H1 (cell line): ENCODE measurements at regions not wholly inside any gene's neighbourhood (a gene's known extent, or its start where the extent isn't known, plus 50 kb on each side); places are given as distances from the start of the nearest gene placed in this dataset.

Experiments used
- CTCF ChIA-PET: fragments of 300-600 bp; sonication (Branson Sonifier 250); formaldehyde crosslinking; loops from one replicate; lab custom pipeline; 2021; ENCODE audit not compliant: partially characterized antibody; lab: Charles Lee
- POLR2A ChIA-PET: fragments of 300-600 bp; sonication (Branson Sonifier 250); formaldehyde crosslinking; loops from one replicate; lab custom pipeline; 2021; ENCODE audit warnings: inconsistent platforms; ENCODE audit not compliant: partially characterized antibody; lab: Charles Lee
- DNase-seq, 2 experiments: peaks; one replicate each; pipeline versions ENCODE4 v3.0.0 to v3.0.0-alpha.2; 2010 to 2022; ENCODE audit warnings: low spot score in 2 of 2, low read depth in 1 of 2, mixed read lengths in 1 of 2
- FAIRE-seq: peaks from 2 replicates; lab custom pipeline; 2011; peaks lifted over from hg19 to GRCh38; lab: Jason Lieb, UNC
- H2AFZ ChIP-seq: 2 replicates; pipeline ENCODE4 v1.8.1; 2012; ENCODE audit warnings: low read length, inconsistent platforms
- H2AK5ac ChIP-seq: 2 replicates; pipeline ENCODE4 v1.6.1; 2013; ENCODE audit warnings: low read depth, low read length
- H2BK120ac ChIP-seq: replicated peaks from 2 replicates; pipeline ENCODE3; 2013; ENCODE audit warnings: low read depth, low read length, inconsistent platforms
- H2BK12ac ChIP-seq: 2 replicates; pipeline ENCODE4 v1.6.1; 2013; ENCODE audit warnings: low read depth, low read length
- H2BK15ac ChIP-seq: 2 replicates; pipeline ENCODE4 v1.6.1; 2013; ENCODE audit warnings: low read length
- H2BK20ac ChIP-seq: 2 replicates; pipeline ENCODE4 v1.6.1; 2013; ENCODE audit warnings: low read length
- H2BK5ac ChIP-seq: 2 replicates; pipeline ENCODE4 v1.6.1; 2013; ENCODE audit warnings: low read depth, low read length
- H3K14ac ChIP-seq: 2 replicates; pipeline ENCODE4 v1.6.1; 2013; ENCODE audit warnings: inconsistent platforms; ENCODE audit not compliant: insufficient read length
- H3K18ac ChIP-seq: 2 replicates; pipeline ENCODE4 v1.6.1; 2013; ENCODE audit warnings: low read length; ENCODE audit errors: extremely low read depth
- H3K23ac ChIP-seq: 2 replicates; pipeline ENCODE4 v1.6.1; 2013; ENCODE audit warnings: inconsistent platforms; ENCODE audit not compliant: insufficient read length
- H3K23me2 ChIP-seq: 2 replicates; pipeline ENCODE4 v1.6.1; 2013; ENCODE audit warnings: low read depth, low read length
- H3K27ac ChIP-seq: 2 replicates; pipeline ENCODE4 v1.6.1; 2011; ENCODE audit warnings: low read depth, low read length, inconsistent platforms
- H3K27me3 ChIP-seq, 4 experiments: replicated peaks in 1 of 4; 1 replicate in 1 of 4; 2 replicates in 3 of 4; pipeline versions ENCODE4 v1.6.1 to v1.8.1; 2011 to 2013; ENCODE audit warnings: low read length in 3 of 4, mild to moderate bottlenecking in 3 of 4, inconsistent platforms in 2 of 4, mixed read lengths in 2 of 4, moderate library complexity in 1 of 4; ENCODE audit not compliant: control insufficient read depth in 3 of 4, insufficient read depth in 3 of 4; ENCODE audit errors: extremely low read depth in 1 of 4
- H3K36me3 ChIP-seq, 4 experiments: 2 replicates each; pipeline versions ENCODE4 v1.6.1 to v1.8.1; 2011 to 2013; ENCODE audit warnings: mild to moderate bottlenecking in 4 of 4, low read length in 3 of 4, moderate library complexity in 2 of 4, control low read depth in 1 of 4, inconsistent platforms in 1 of 4; ENCODE audit not compliant: insufficient read depth in 4 of 4, control insufficient read depth in 2 of 4
- H3K4ac ChIP-seq: replicated peaks from 2 replicates; pipeline ENCODE3; 2013; ENCODE audit warnings: low read length, low read depth, mixed read lengths, inconsistent platforms; ENCODE audit not compliant: insufficient read length
- H3K4me1 ChIP-seq, 4 experiments: replicated peaks in 1 of 4; 1 replicate in 1 of 4; 2 replicates in 3 of 4; pipeline versions ENCODE4 v1.6.1 to v1.8.1; 2011 to 2013; ENCODE audit warnings: low read length in 3 of 4, inconsistent platforms in 2 of 4, mixed read lengths in 1 of 4; ENCODE audit not compliant: insufficient read depth in 4 of 4, control insufficient read depth in 3 of 4
- H3K4me2 ChIP-seq, 2 experiments: 2 replicates each; pipeline versions ENCODE4 v1.6.1 to v1.8.1; 2011 to 2013; ENCODE audit warnings: low read depth in 2 of 2, low read length in 2 of 2, control low read depth in 1 of 2, inconsistent platforms in 1 of 2, mild to moderate bottlenecking in 1 of 2; ENCODE audit not compliant: insufficient read depth in 1 of 2
- H3K4me3 ChIP-seq, 4 experiments: fragments of 200-600, 300-600 bp in 1 of 4; sonication (generic), shearing (Covaris generic), sonication (Bioruptor Twin) in 1 of 4; 2 replicates each; pipeline versions ENCODE4 v1.5.1 to v1.8.1; 2011 to 2016; ENCODE audit warnings: low read length in 4 of 4, low read depth in 3 of 4, control low read depth in 2 of 4, inconsistent platforms in 2 of 4, mild to moderate bottlenecking in 2 of 4, mixed read lengths in 1 of 4, moderate library complexity in 1 of 4; ENCODE audit not compliant: insufficient read depth in 2 of 4; ENCODE audit errors: extremely low read depth in 1 of 4
- H3K56ac ChIP-seq: replicated peaks from 2 replicates; pipeline ENCODE3; 2013; ENCODE audit warnings: low read depth, mild to moderate bottlenecking, mixed read lengths, low read length, inconsistent platforms; ENCODE audit not compliant: insufficient read length
- H3K79me1 ChIP-seq: 2 replicates; pipeline ENCODE4 v1.6.1; 2013; ENCODE audit warnings: low read depth, low read length, control low read depth
- H3K79me2 ChIP-seq, 2 experiments: 2 replicates each; pipeline versions ENCODE4 v1.6.1 to v1.8.1; 2012 to 2013; ENCODE audit warnings: low read length in 2 of 2, mild to moderate bottlenecking in 2 of 2, inconsistent platforms in 1 of 2; ENCODE audit not compliant: insufficient read depth in 2 of 2, control insufficient read depth in 1 of 2
- H3K9ac ChIP-seq, 4 experiments: replicated peaks in 1 of 4; 1 replicate in 1 of 4; 2 replicates in 3 of 4; pipeline versions ENCODE4 v1.6.1 to v1.8.1; 2011 to 2013; ENCODE audit warnings: low read depth in 3 of 4, low read length in 3 of 4, control low read depth in 2 of 4, mild to moderate bottlenecking in 2 of 4, moderate library complexity in 2 of 4, inconsistent platforms in 1 of 4; ENCODE audit errors: extremely low read depth in 1 of 4
- H3K9me3 ChIP-seq, 2 experiments: 2 replicates each; pipeline versions ENCODE4 v1.6.1 to v1.8.1; 2012 to 2013; ENCODE audit warnings: mild to moderate bottlenecking in 2 of 2, moderate library complexity in 2 of 2, control low read depth in 1 of 2, inconsistent platforms in 1 of 2, low read depth in 1 of 2, low read length in 1 of 2, mixed read lengths in 1 of 2; ENCODE audit not compliant: insufficient read depth in 2 of 2
- H4K20me1 ChIP-seq, 2 experiments: replicated peaks in 1 of 2; 2 replicates each; pipeline versions ENCODE3 to v1.8.1; 2011 to 2013; ENCODE audit warnings: inconsistent platforms in 2 of 2, low read length in 2 of 2, mild to moderate bottlenecking in 1 of 2; ENCODE audit not compliant: insufficient read depth in 2 of 2, control insufficient read depth in 1 of 2
- H4K5ac ChIP-seq: 2 replicates; pipeline ENCODE4 v1.6.1; 2013; ENCODE audit warnings: low read length, low read depth, mixed read lengths, inconsistent platforms; ENCODE audit not compliant: insufficient read length
- H4K8ac ChIP-seq: 2 replicates; pipeline ENCODE4 v1.8.0; 2013; ENCODE audit warnings: mild to moderate bottlenecking, moderate library complexity, low read length, inconsistent platforms; ENCODE audit not compliant: insufficient read depth; ENCODE audit errors: extremely low read depth
- H4K91ac ChIP-seq: replicated peaks from 2 replicates; pipeline ENCODE3; 2013; ENCODE audit warnings: low read length, mixed read lengths, inconsistent platforms; ENCODE audit not compliant: insufficient read length
- POLR2AphosphoS5 ChIP-seq: IDR thresholded peaks from 2 replicates; pipeline ENCODE4 v1.6.1; 2011; ENCODE audit warnings: low read depth, low read length
- SUZ12 ChIP-seq: fragments of 200-600 bp; sonication (generic); IDR thresholded peaks from 2 replicates; pipeline ENCODE4 v1.6.1; 2012; ENCODE audit warnings: mild to moderate bottlenecking, inconsistent platforms, low read length, moderate library complexity, mixed read lengths
- WGBS, 2 experiments: shearing (Covaris generic) in 1 of 2; methylation state at CpG; one replicate each; pipeline versions ENCODE4 v1.1.6 to v1.1.7; 2013 to 2015; ENCODE audit warnings: low lambda C conversion rate in 2 of 2, mixed read lengths in 2 of 2, inconsistent platforms in 1 of 2, low coverage in 1 of 2, missing lambda C conversion rate in 1 of 2; ENCODE audit not compliant: insufficient replicate concordance in 2 of 2, insufficient coverage in 1 of 2, insufficient read length in 1 of 2; ENCODE audit errors: extremely low coverage in 1 of 2, missing lambda C conversion rate in 1 of 2; 5-methylcytosine and 5-hydroxymethylcytosine counted together
- TF ChIP-seq, protein P1 (sequence below): IDR thresholded peaks from 2 replicates; pipeline ENCODE4 v1.6.1; 2012; ENCODE audit warnings: inconsistent platforms

DNA sequence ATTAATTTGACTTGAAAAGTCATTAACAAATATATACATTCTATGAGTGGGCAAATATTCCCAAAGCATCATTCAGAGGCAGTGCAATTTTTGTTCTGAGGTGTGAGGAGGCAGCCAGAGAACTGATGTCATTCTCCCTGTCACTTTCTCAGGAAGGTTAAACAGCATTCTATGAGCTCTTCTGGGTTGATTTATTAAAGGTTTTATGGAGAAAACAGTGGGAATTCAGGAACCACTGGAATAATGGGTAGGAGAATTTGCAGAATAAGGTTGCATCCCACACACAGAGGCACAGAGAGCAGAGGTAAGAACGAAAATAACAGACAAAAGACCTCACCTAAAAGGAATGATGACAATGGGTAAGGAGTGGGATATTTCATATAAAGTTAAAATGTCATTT lies 860.6 kb downstream of the TFAP2A start:
- no peak overlapping the region for H3K23ac ChIP-seq
- DNase-seq (no peak), FAIRE-seq (no peak)
- TF ChIP-seq, protein P1, sequence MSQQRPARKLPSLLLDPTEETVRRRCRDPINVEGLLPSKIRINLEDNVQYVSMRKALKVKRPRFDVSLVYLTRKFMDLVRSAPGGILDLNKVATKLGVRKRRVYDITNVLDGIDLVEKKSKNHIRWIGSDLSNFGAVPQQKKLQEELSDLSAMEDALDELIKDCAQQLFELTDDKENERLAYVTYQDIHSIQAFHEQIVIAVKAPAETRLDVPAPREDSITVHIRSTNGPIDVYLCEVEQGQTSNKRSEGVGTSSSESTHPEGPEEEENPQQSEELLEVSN, result no peak
- TF ChIP-seq SUZ12, result no peak
- TF ChIP-seq POLR2AphosphoS5, result no peak
- H4K20me1 ChIP-seq, result no peaks in the 10 kb centered on the region
- no peak overlapping the region for H3K4me3 ChIP-seq
- H3K4me1 ChIP-seq, result no peaks in the 10 kb centered on the region
- 85% methylated on average over 1 of the region's 1 CpG; no CpG with 5 or more reads in 1 of the 2 experiments for WGBS, 2 experiments
- no peaks in the 10 kb centered on the region for H3K79me2 ChIP-seq
- no peak overlapping the region for H3K27ac ChIP-seq
- H3K79me1 ChIP-seq, result no peaks in the 10 kb centered on the region; the same call in 1 of the 2 replicates
- no peak overlapping the region for H4K8ac ChIP-seq
- no peak overlapping the region for H4K91ac ChIP-seq
- H2BK15ac ChIP-seq, result no peak overlapping the region
- H3K9ac ChIP-seq, result no peak overlapping the region
- H3K4me2 ChIP-seq, result no peak overlapping the region
- no peak overlapping the region for H4K5ac ChIP-seq
- no peak overlapping the region for H2BK5ac ChIP-seq
- no peak overlapping the region for H2BK12ac ChIP-seq
- H3K14ac ChIP-seq, result no peak overlapping the region
- H3K18ac ChIP-seq, result no peak overlapping the region
- peaks cover 6% of the 10 kb centered on the region in 2 experiments; a peak in 1 of 4 replicates for H3K9me3 ChIP-seq
- no peaks in the 10 kb centered on the region for H3K27me3 ChIP-seq
- no peak overlapping the region for H3K4ac ChIP-seq
- POLR2A ChIA-PET, result no interaction called here
- CTCF ChIA-PET, result interaction anchor here (0.7 to 1.4 kb wide), 2 partner anchors 14 to 531 kb away, joined by 3 to 4 read pairs; no protein-coding TSS in a partner anchor
- no peak overlapping the region for H2AK5ac ChIP-seq
- no peak overlapping the region for H3K56ac ChIP-seq
- H3K36me3 ChIP-seq, result no peaks in the 10 kb centered on the region
- no peak overlapping the region for H2AFZ ChIP-seq
- H2BK20ac ChIP-seq, result no peak overlapping the region
- H3K23me2 ChIP-seq, result no peaks in the 10 kb centered on the region
- H2BK120ac ChIP-seq, result no peak overlapping the region
